Naive B cell (primary cell): ENCODE measurements at regions not wholly inside any gene's neighbourhood (a gene's known extent, or its start where the extent isn't known, plus 50 kb on each side); places are given as distances from the start of the nearest gene placed in this dataset.
A peak's percentile ranks its signal among the peaks of the same experiment; 100 is the strongest.

Source experiments
- ATAC-seq, 2 donors: fragments of 150-1000 bp; cut with Tn5 transposase; 2 replicates each; pipeline ENCODE4 v1.10.0; 2021; ENCODE audit warnings: low read depth in 2 of 2, mild to moderate bottlenecking in 2 of 2, moderate library complexity in 2 of 2
- DNase-seq: peaks from one replicate; pipeline ENCODE4 v3.0.0; 2022
- H3K27ac Mint-ChIP-seq, 6 donors: one replicate each; pipeline ENCODE4 v1.8.0; 2020 to 2022; ENCODE audit warnings: mild to moderate bottlenecking in 6 of 6, mixed read lengths in 6 of 6, moderate library complexity in 5 of 6, inconsistent platforms in 2 of 6
- H3K27me3 Mint-ChIP-seq, 3 donors: one replicate each; pipeline ENCODE4 v1.8.0; 2021 to 2022; ENCODE audit warnings: mixed read lengths in 3 of 3, mild to moderate bottlenecking in 1 of 3
- H3K36me3 Mint-ChIP-seq, 2 donors: one replicate each; pipeline ENCODE4 v1.8.0; 2020 to 2022; ENCODE audit warnings: mixed read lengths in 2 of 2, inconsistent platforms in 1 of 2, mild to moderate bottlenecking in 1 of 2
- H3K4me1 Mint-ChIP-seq, 3 donors: one replicate each; pipeline ENCODE4 v1.8.0; 2020 to 2022; ENCODE audit warnings: mixed read lengths in 3 of 3, inconsistent platforms in 1 of 3, mild to moderate bottlenecking in 1 of 3, moderate library complexity in 1 of 3
- H3K4me3 Mint-ChIP-seq, 8 donors: one replicate each; pipeline ENCODE4 v1.8.0; 2020 to 2022; ENCODE audit warnings: mild to moderate bottlenecking in 8 of 8, mixed read lengths in 8 of 8, moderate library complexity in 8 of 8, inconsistent platforms in 2 of 8
- H3K9me3 Mint-ChIP-seq, 7 donors: one replicate each; pipeline ENCODE4 v1.8.0; 2020 to 2022; ENCODE audit warnings: mixed read lengths in 7 of 7, mild to moderate bottlenecking in 5 of 7, inconsistent platforms in 2 of 7, moderate library complexity in 1 of 7

DNA sequence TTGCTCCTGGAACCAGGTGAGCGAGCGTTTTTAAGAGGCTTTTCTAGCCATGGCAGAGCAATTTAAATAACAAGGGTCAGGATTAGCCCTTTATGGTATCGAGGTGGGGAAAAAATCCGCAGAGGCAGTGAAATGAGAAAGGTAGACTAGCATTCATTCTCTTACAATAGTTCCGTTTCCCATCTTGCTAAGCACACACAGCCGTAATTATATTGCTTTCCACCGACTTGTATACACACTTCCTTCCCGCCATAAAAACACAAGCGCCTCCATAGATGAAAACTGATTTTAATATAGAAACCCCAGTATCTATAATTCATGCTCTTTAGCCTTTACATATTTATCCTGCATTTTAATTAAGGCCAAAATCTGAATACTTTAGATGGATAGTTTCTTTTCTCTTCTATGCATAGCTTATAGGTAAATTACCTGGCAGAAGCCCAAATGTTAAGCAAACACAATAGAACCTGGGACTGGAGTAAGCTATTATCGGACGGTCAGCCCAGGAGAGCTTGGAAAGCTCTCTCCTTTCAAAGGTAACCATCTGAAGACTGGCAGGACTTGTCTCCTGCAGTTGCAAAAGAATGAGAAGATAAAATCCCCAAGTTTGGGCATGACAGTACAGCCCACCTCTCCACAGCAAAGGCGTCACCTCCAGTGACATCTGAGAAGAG is 90.9 kb upstream of the MC3R start:
- ATAC-seq, result no peak
- H3K27ac Mint-ChIP-seq, result no peak overlapping the region
- peaks cover 0 to 8% (median 3%) of the 10 kb centered on the region in 7 donors for H3K9me3 Mint-ChIP-seq
- no peak overlapping the region for H3K4me3 Mint-ChIP-seq
- H3K27me3 Mint-ChIP-seq, result peaks cover 0 to 6% (median 0%) of the 10 kb centered on the region in 3 donors
- no peak for DNase-seq
- H3K4me1 Mint-ChIP-seq, result no peaks in the 10 kb centered on the region
- no peaks in the 10 kb centered on the region for H3K36me3 Mint-ChIP-seq

DNA sequence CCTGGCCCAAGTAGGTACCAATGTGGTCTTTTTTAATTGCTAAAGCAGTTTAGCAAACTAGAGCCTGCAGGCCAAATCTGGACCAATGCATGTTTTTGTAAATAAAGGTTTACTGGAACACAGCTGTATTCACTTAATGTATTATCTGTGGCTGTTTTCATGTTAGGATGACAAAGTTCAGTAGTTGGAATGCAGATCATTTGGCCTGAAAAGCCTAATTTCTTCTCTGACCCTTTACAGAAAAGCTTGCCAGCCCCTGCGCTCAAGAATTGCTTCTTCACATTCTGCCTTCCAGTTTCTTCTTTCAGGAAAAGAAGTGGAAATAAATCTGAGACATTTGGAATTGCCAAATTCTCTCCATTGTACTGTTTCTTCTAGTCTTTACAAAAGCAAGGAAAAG is 90.0 kb upstream of the MC3R start:
- H3K9me3 Mint-ChIP-seq, result peaks cover 0 to 8% (median 3%) of the 10 kb centered on the region in 7 donors
- no peaks in the 10 kb centered on the region for H3K4me1 Mint-ChIP-seq
- DNase-seq (no peak), ATAC-seq (no peak)
- no peaks in the 10 kb centered on the region for H3K36me3 Mint-ChIP-seq
- peaks cover 0 to 9% (median 0%) of the 10 kb centered on the region in 3 donors for H3K27me3 Mint-ChIP-seq
- H3K4me3 Mint-ChIP-seq, result no peak overlapping the region
- H3K27ac Mint-ChIP-seq, result no peak overlapping the region

- no peaks in the 10 kb centered on the region for H3K4me1 Mint-ChIP-seq
- H3K4me3 Mint-ChIP-seq, result no peak overlapping the region
- no peak for DNase-seq
- H3K27ac Mint-ChIP-seq, result no peak overlapping the region
- H3K36me3 Mint-ChIP-seq, result no peaks in the 10 kb centered on the region
- H3K27me3 Mint-ChIP-seq, result peaks cover 4 to 9% (median 6%) of the 10 kb centered on the region in 3 donors
- no peak for ATAC-seq
- H3K9me3 Mint-ChIP-seq, result peaks cover 0 to 5% (median 2%) of the 10 kb centered on the region in 7 donors
Measured at GRCh38 chr20:56160956-56161355, 87.6 kb upstream of the MC3R start.

- ATAC-seq, result no peak
- H3K4me1 Mint-ChIP-seq, result no peaks in the 10 kb centered on the region
- peaks cover 0 to 5% (median 1%) of the 10 kb centered on the region in 7 donors for H3K9me3 Mint-ChIP-seq
- no peak overlapping the region for H3K27ac Mint-ChIP-seq
- no peak for DNase-seq
- H3K4me3 Mint-ChIP-seq, result no peak overlapping the region
- H3K36me3 Mint-ChIP-seq, result no peaks in the 10 kb centered on the region
- peaks cover 6 to 9% (median 6%) of the 10 kb centered on the region in 3 donors for H3K27me3 Mint-ChIP-seq
Measured at GRCh38 chr20:56163806-56164205, 84.7 kb upstream of the MC3R start.

GRCh38 chr20:56166781-56167465 is 81.6 kb upstream of the MC3R start:
- no peaks in the 10 kb centered on the region for H3K36me3 Mint-ChIP-seq
- H3K4me3 Mint-ChIP-seq, result no peak overlapping the region
- H3K9me3 Mint-ChIP-seq, result peaks cover 0 to 5% (median 1%) of the 10 kb centered on the region in 7 donors
- H3K27ac Mint-ChIP-seq, result no peak overlapping the region
- peaks cover 6 to 10% (median 9%) of the 10 kb centered on the region in 3 donors for H3K27me3 Mint-ChIP-seq
- ATAC-seq (no peak), DNase-seq (no peak)
- H3K4me1 Mint-ChIP-seq, result no peaks in the 10 kb centered on the region

GRCh38 chr20:56171087-56172012 is 77.2 kb upstream of the MC3R start:
- ATAC-seq, result no peak
- DNase-seq, result no peak
- Mint-ChIP-seq H3K36me3 (no peaks in the 10 kb centered on the region), H3K4me1 (no peaks in the 10 kb centered on the region), H3K9me3 (peaks cover 0 to 18% (median 0%) of the 10 kb centered on the region in 7 donors), H3K27me3 (peaks cover 0 to 5% (median 0%) of the 10 kb centered on the region in 3 donors), H3K4me3 (no peak overlapping the region), H3K27ac (peak overlapping the region in 1 of 6 donors; percentile 33)

- H3K27ac Mint-ChIP-seq, result no peak overlapping the region
- DNase-seq, result no peak
Measured at GRCh38 chr20:56173438-56173837, 75.1 kb upstream of the MC3R start.

GRCh38 chr20:56174416-56174815 is 74.1 kb upstream of the MC3R start:
- no peak for ATAC-seq
- Mint-ChIP-seq H3K27me3 (peaks cover 0 to 5% (median 0%) of the 10 kb centered on the region in 3 donors), H3K27ac (no peak overlapping the region), H3K4me1 (no peaks in the 10 kb centered on the region), H3K36me3 (no peaks in the 10 kb centered on the region), H3K4me3 (no peak overlapping the region), H3K9me3 (peaks cover 0 to 18% (median 0%) of the 10 kb centered on the region in 7 donors)
- no peak for DNase-seq

More at GRCh38 chr20:56173438-56173837, 75.1 kb upstream of the MC3R start:
- H3K9me3 Mint-ChIP-seq, result peaks cover 0 to 18% (median 0%) of the 10 kb centered on the region in 7 donors
- no peak for ATAC-seq
- H3K27me3 Mint-ChIP-seq, result peaks cover 0 to 5% (median 0%) of the 10 kb centered on the region in 3 donors
- H3K36me3 Mint-ChIP-seq, result no peaks in the 10 kb centered on the region
- H3K4me1 Mint-ChIP-seq, result no peaks in the 10 kb centered on the region
- H3K4me3 Mint-ChIP-seq, result no peak overlapping the region

DNA sequence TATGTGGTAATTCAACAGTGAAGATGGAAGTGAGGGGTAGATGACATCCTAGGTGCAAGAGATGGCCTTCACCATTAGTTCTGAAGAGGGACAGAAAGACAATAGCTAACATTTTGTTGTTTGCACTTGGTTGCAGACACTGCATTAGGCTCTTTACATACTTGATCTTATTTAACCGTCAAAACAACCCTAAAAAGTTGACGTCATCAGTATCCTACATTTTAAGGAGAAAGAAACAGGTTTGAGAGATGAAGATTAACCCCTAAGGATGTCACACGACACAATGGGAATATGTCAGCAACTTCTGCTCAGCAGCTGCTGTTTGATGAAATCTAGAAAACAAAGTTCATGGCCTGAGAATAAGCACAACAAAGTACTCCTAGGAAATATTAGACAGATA is 72.6 kb upstream of the MC3R start:
- Mint-ChIP-seq H3K4me1 (no peaks in the 10 kb centered on the region), H3K27me3 (no peaks in the 10 kb centered on the region), H3K36me3 (no peaks in the 10 kb centered on the region), H3K9me3 (peaks cover 0 to 18% (median 0%) of the 10 kb centered on the region in 7 donors), H3K4me3 (no peak overlapping the region), H3K27ac (no peak overlapping the region)
- no peak for ATAC-seq
- no peak for DNase-seq

DNA sequence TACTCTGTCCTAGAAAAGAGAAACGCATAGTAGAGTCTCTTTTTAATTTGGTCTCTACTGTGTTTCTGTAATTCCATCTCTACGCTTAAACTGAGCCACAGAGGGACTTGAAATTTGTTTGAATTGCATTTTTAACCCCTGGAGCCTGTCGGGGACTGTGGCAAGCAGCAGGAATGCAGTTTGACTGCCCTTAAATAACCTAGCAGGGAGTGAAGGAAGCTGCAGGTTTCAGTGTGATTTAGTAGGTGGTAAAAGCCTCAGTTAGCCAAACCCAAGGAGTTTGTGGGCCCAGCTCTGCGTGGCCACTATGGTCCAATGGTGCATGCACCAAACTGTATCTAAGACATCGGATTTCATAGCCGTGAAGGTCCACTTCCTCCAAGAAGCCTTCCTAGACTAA is 70.3 kb upstream of the MC3R start:
- Mint-ChIP-seq H3K27me3 (no peaks in the 10 kb centered on the region), H3K36me3 (no peaks in the 10 kb centered on the region), H3K4me1 (no peaks in the 10 kb centered on the region), H3K4me3 (no peak overlapping the region), H3K27ac (no peak overlapping the region), H3K9me3 (peaks cover 0 to 18% (median 0%) of the 10 kb centered on the region in 7 donors)
- DNase-seq (no peak), ATAC-seq (no peak)

DNA sequence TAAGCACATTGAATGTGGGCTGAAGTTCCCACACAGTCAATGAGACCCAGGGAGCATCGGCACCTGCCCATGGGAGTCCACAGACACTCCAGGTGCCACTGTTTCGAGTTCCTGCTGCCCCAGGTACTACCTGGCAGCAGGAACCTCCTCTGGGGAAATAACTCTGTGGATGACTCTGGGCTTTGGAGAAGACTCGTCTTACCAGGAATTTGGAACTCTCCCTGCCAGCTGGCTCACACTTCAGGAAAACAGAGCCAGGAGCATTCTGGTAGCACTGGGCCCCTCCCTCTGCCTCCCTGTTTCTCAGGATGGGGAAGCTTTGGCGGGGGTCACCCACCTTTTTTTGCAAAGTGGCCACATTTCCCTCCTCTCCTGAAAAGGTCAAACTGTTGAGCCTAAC is 69.5 kb upstream of the MC3R start:
- no peak for DNase-seq
- Mint-ChIP-seq H3K9me3 (peaks cover 0 to 18% (median 0%) of the 10 kb centered on the region in 7 donors), H3K4me1 (no peaks in the 10 kb centered on the region), H3K27me3 (no peaks in the 10 kb centered on the region), H3K27ac (no peak overlapping the region), H3K4me3 (no peak overlapping the region), H3K36me3 (no peaks in the 10 kb centered on the region)
- ATAC-seq, result no peak

DNA sequence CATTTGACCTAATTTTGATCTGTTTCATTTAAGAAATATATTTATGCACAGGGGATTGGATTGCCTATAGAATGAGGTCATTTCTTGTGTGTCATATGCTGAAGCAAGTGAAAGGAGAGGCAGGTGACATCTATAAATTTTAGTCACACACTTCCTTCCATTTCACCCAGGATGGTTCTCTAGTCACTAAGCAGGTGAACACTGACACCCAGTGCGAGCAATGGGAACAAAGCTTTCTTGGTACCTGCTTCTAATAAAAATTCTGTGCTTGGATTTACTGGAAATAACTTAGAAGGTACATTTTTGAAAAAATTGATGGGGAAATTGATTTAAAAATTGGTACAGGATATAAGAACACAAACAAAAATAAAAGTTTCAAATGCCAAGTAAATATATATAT is 66.9 kb upstream of the MC3R start:
- Mint-ChIP-seq H3K9me3 (peaks cover 0 to 2% (median 0%) of the 10 kb centered on the region in 7 donors), H3K27me3 (no peaks in the 10 kb centered on the region), H3K4me1 (no peaks in the 10 kb centered on the region), H3K27ac (no peak overlapping the region), H3K4me3 (no peak overlapping the region), H3K36me3 (no peaks in the 10 kb centered on the region)
- DNase-seq, result no peak
- ATAC-seq, result no peak

DNA sequence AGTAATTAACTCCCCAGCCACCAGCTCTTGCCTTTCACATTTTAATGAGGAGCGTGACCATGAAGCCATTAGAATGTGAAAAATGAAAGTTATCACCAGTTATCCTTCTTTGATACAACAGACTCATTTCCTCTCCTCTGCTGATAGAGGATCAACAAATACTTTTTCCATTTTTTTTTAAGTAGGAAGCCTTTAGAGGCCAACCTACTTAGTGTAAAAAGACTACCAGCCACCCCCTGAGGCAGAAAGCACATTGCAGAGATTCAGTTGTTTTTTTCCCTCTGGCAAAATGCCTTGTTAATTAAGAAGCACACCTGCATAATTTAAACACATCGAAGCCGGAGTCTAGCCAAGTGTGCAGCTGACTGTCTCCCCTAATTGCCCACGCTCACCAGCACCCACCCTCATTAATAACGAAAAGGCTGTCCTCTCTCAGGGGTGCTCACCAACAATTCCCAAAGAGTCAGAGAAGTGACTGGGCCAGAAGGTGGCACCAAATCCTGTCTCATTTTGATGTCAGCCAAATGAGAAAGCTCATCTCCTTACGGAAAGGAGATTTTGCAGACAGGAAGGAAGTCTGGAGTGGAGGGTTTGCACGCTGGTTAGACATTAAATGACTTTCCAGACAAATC is 60.9 kb upstream of the MC3R start:
- H3K4me1 Mint-ChIP-seq, result no peaks in the 10 kb centered on the region
- H3K4me3 Mint-ChIP-seq, result no peak overlapping the region
- no peak for DNase-seq
- H3K27me3 Mint-ChIP-seq, result peaks cover 0 to 4% (median 0%) of the 10 kb centered on the region in 3 donors
- peak overlapping the region in 1 of 6 donors; percentile 44 for H3K27ac Mint-ChIP-seq
- no peaks in the 10 kb centered on the region for H3K36me3 Mint-ChIP-seq
- peaks cover 0 to 5% (median 0%) of the 10 kb centered on the region in 7 donors for H3K9me3 Mint-ChIP-seq
- ATAC-seq, result no peak
